WTC11 (cell line): ENCODE measurements at regions not wholly inside any gene's neighbourhood (a gene's known extent, or its start where the extent isn't known, plus 50 kb on each side); places are given as distances from the start of the nearest gene placed in this dataset.

Experiments used
- ATAC-seq: fragments of 200-7000 bp; cut with Tn5 transposase; 2 replicates; pipeline ENCODE4 v1.10.0; 2021; ENCODE audit warnings: mild to moderate bottlenecking, moderate library complexity
- CTCF ChIA-PET: fragments of 300-600 bp; sonication (Branson Sonifier 250); formaldehyde crosslinking; loops from one replicate; lab custom pipeline; 2021; ENCODE audit warnings: antibody characterized with exemption; lab: Charles Lee
- POLR2A ChIA-PET: fragments of 350-600 bp; sonication (Branson Sonifier 250); formaldehyde crosslinking; loops from one replicate; lab custom pipeline; 2021; ENCODE audit warnings: antibody characterized with exemption; lab: Charles Lee
- DNase-seq: peaks from one replicate; pipeline ENCODE4 v3.0.0; 2021; ENCODE audit warnings: low spot score
- H3K27ac Mint-ChIP-seq: 2 replicates; pipeline ENCODE4 v1.8.0; 2021; ENCODE audit warnings: mixed read lengths
- H3K27me3 Mint-ChIP-seq: 2 replicates; pipeline ENCODE4 v1.8.0; 2021; ENCODE audit warnings: low read depth, mild to moderate bottlenecking, moderate library complexity, mixed read lengths
- H3K36me3 Mint-ChIP-seq: 2 replicates; pipeline ENCODE4 v1.8.0; 2021; ENCODE audit warnings: mixed read lengths
- H3K4me1 Mint-ChIP-seq: 2 replicates; pipeline ENCODE4 v1.8.0; 2022; ENCODE audit warnings: mixed read lengths
- H3K4me3 Mint-ChIP-seq: 2 replicates; pipeline ENCODE4 v1.8.0; 2021; ENCODE audit warnings: mild to moderate bottlenecking, moderate library complexity, mixed read lengths
- H3K9me3 Mint-ChIP-seq: 2 replicates; pipeline ENCODE4 v1.8.0; 2021; ENCODE audit warnings: mixed read lengths
- E2F4 ChIP-seq: sonication (generic); formaldehyde crosslinking; IDR thresholded peaks from 2 replicates; pipeline ENCODE4 v1.8.1; 2022; ENCODE audit warnings: low read depth, mild to moderate bottlenecking, moderate library complexity, missing genetic modification reagents, borderline replicate concordance
- E2F5 ChIP-seq: sonication (generic); formaldehyde crosslinking; IDR thresholded peaks from 2 replicates; pipeline ENCODE4 v1.8.1; 2022; ENCODE audit warnings: mild to moderate bottlenecking, moderate library complexity, missing genetic modification reagents
- FOXK1 ChIP-seq: sonication (generic); formaldehyde crosslinking; IDR thresholded peaks from 2 replicates; pipeline ENCODE4 v1.8.0; 2022; ENCODE audit warnings: mild to moderate bottlenecking, moderate library complexity, missing genetic modification reagents
- HMGA2 ChIP-seq: fragments of 250-450 bp; sonication (Bioruptor Pico); IDR thresholded peaks from 2 replicates; pipeline ENCODE4 v1.4.0; 2021; ENCODE audit warnings: mild to moderate bottlenecking, moderate library complexity
- MAX ChIP-seq: sonication (generic); formaldehyde crosslinking; IDR thresholded peaks from 2 replicates; pipeline ENCODE4 v1.8.0; 2022; ENCODE audit warnings: mild to moderate bottlenecking, missing genetic modification reagents
- NR2C2 ChIP-seq: sonication (generic); formaldehyde crosslinking; IDR thresholded peaks from 2 replicates; pipeline ENCODE4 v1.8.0; 2022; ENCODE audit warnings: mild to moderate bottlenecking, missing genetic modification reagents
- NR3C1 ChIP-seq: sonication (generic); formaldehyde crosslinking; conservative IDR thresholded peaks from 2 replicates; pipeline ENCODE4 v1.8.1; 2023; ENCODE audit warnings: low read depth, mild to moderate bottlenecking, missing genetic modification reagents
- RELA ChIP-seq: sonication (generic); formaldehyde crosslinking; IDR thresholded peaks from 2 replicates; pipeline ENCODE4 v1.8.1; 2022; ENCODE audit warnings: missing genetic modification reagents, mild to moderate bottlenecking, borderline replicate concordance
- TEAD1 ChIP-seq: sonication (generic); formaldehyde crosslinking; IDR thresholded peaks from 2 replicates; pipeline ENCODE4 v1.8.0; 2022; ENCODE audit warnings: mild to moderate bottlenecking, missing genetic modification reagents
- ZNF263 ChIP-seq: sonication (generic); formaldehyde crosslinking; IDR thresholded peaks from 2 replicates; pipeline ENCODE4 v1.8.1; 2022; ENCODE audit warnings: low read depth, mild to moderate bottlenecking, moderate library complexity, missing genetic modification reagents
- ZNF532 ChIP-seq: fragments of 250-450 bp; sonication (Bioruptor Pico); IDR thresholded peaks from 2 replicates; pipeline ENCODE4 v1.9.0; 2021; ENCODE audit warnings: mild to moderate bottlenecking, borderline replicate concordance
- ZNF671 ChIP-seq: fragments of 250-450 bp; sonication (Bioruptor Pico); IDR thresholded peaks from 2 replicates; pipeline ENCODE4 v1.8.0; 2021; ENCODE audit warnings: mild to moderate bottlenecking
- TF ChIP-seq, protein P1 (sequence below): sonication (generic); formaldehyde crosslinking; IDR thresholded peaks from 2 replicates; pipeline ENCODE4 v1.8.0; 2022; ENCODE audit warnings: mild to moderate bottlenecking, missing genetic modification reagents
- TF ChIP-seq, protein P2 (sequence below): sonication (generic); formaldehyde crosslinking; IDR thresholded peaks from 2 replicates; pipeline ENCODE4 v1.8.0; 2022; ENCODE audit warnings: mild to moderate bottlenecking, missing genetic modification reagents

GRCh38 chr1:198978523-198978922 lies 339.7 kb downstream of the PTPRC start (continued):
- no peak for TF ChIP-seq ZNF532 (CRISPR knock-in tag)
- no peak for TF ChIP-seq FOXK1
- no peak for TF ChIP-seq MAX (CRISPR knock-in tag)
- TF ChIP-seq E2F5, result no peak
- TF ChIP-seq, protein P1, sequence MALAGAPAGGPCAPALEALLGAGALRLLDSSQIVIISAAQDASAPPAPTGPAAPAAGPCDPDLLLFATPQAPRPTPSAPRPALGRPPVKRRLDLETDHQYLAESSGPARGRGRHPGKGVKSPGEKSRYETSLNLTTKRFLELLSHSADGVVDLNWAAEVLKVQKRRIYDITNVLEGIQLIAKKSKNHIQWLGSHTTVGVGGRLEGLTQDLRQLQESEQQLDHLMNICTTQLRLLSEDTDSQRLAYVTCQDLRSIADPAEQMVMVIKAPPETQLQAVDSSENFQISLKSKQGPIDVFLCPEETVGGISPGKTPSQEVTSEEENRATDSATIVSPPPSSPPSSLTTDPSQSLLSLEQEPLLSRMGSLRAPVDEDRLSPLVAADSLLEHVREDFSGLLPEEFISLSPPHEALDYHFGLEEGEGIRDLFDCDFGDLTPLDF (CRISPR knock-in tag), result no peak
- TF ChIP-seq NR2C2, result no peak
- TF ChIP-seq TEAD1 (CRISPR knock-in tag), result no peak
- no peak for TF ChIP-seq RELA

DNA sequence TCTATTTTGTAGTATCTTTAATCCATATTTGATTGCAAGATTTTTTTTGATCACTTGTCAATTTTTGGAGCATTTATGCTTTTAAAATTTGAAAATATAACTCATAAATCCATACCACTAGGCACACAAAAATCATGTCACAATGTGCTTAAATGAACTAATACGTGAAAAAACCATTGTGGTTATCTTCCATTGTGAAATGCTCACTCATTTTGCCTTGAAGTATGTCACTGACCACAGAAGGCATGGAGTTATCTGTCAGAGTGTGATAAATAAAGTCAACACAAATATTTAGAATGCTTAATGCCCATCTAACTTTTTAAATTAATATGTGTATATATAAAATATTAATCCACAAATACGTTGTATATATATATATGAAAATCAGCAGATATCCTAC lies 347.2 kb downstream of the PTPRC start:
- no peaks in the 10 kb centered on the region for H3K36me3 Mint-ChIP-seq
- ATAC-seq (no peak), DNase-seq (no peak)
- TF ChIP-seq HMGA2 (no peak), ZNF671 (CRISPR knock-in tag) (no peak)
- TF ChIP-seq, protein P2, sequence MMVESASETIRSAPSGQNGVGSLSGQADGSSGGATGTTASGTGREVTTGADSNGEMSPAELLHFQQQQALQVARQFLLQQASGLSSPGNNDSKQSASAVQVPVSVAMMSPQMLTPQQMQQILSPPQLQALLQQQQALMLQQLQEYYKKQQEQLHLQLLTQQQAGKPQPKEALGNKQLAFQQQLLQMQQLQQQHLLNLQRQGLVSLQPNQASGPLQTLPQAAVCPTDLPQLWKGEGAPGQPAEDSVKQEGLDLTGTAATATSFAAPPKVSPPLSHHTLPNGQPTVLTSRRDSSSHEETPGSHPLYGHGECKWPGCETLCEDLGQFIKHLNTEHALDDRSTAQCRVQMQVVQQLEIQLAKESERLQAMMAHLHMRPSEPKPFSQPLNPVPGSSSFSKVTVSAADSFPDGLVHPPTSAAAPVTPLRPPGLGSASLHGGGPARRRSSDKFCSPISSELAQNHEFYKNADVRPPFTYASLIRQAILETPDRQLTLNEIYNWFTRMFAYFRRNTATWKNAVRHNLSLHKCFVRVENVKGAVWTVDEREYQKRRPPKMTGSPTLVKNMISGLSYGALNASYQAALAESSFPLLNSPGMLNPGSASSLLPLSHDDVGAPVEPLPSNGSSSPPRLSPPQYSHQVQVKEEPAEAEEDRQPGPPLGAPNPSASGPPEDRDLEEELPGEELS, result no peak
- H3K27ac Mint-ChIP-seq, result no peak overlapping the region
- H3K9me3 Mint-ChIP-seq, result no peaks in the 10 kb centered on the region
- CTCF ChIA-PET, result no interaction called here
- POLR2A ChIA-PET, result no interaction called here
- no peaks in the 10 kb centered on the region for H3K27me3 Mint-ChIP-seq
- H3K4me1 Mint-ChIP-seq, result no peaks in the 10 kb centered on the region
- H3K4me3 Mint-ChIP-seq, result no peak overlapping the region

GRCh38 chr1:198986442-198986841 lies 347.6 kb downstream of the PTPRC start:
- ATAC-seq (no peak), DNase-seq (no peak)
- H3K9me3 Mint-ChIP-seq, result no peaks in the 10 kb centered on the region
- TF ChIP-seq NR3C1 (CRISPR knock-in tag) (no peak), ZNF263 (no peak), E2F4 (CRISPR knock-in tag) (no peak)
- no peak overlapping the region for H3K4me3 Mint-ChIP-seq
- ChIA-PET POLR2A (no interaction called here), CTCF (no interaction called here)
- H3K36me3 Mint-ChIP-seq, result no peaks in the 10 kb centered on the region
- H3K27ac Mint-ChIP-seq, result no peak overlapping the region
- no peaks in the 10 kb centered on the region for H3K4me1 Mint-ChIP-seq
- H3K27me3 Mint-ChIP-seq, result no peaks in the 10 kb centered on the region
